H1 (cell line): ENCODE measurements at regions not wholly inside any gene's neighbourhood (a gene's known extent, or its start where the extent isn't known, plus 50 kb on each side); places are given as distances from the start of the nearest gene placed in this dataset.

Experiments used
- ASH2L ChIP-seq: fragments of 200-600, 300-600 bp; sonication (generic); IDR thresholded peaks from one replicate; pipeline ENCODE4 v1.7.1; 2017; ENCODE audit warnings: low read length
- EZH2 ChIP-seq: fragments of 200-600 bp; sonication (generic); IDR thresholded peaks from 2 replicates; pipeline ENCODE4 v1.7.1; 2012; ENCODE audit warnings: low read depth, mild to moderate bottlenecking, moderate library complexity, low read length, inconsistent platforms; ENCODE audit not compliant: severe bottlenecking
- GABPA ChIP-seq: IDR thresholded peaks from 2 replicates; pipeline ENCODE4 v1.6.1; 2011; ENCODE audit warnings: mild to moderate bottlenecking, low read length, moderate library complexity, borderline replicate concordance; ENCODE audit not compliant: insufficient read depth
- HDAC6 ChIP-seq: IDR thresholded peaks from one replicate; pipeline ENCODE4 v1.7.1; 2012; ENCODE audit warnings: low read depth, mild to moderate bottlenecking, inconsistent platforms, low read length, moderate library complexity
- MAFK ChIP-seq: IDR thresholded peaks from 2 replicates; pipeline ENCODE4 v1.6.1; 2012; ENCODE audit warnings: low read depth, mild to moderate bottlenecking, improper control_type of control experiment, low read length
- POLR2A ChIP-seq, 2 experiments: IDR thresholded peaks; 1 replicate in 1 of 2; 2 replicates in 1 of 2; pipeline ENCODE4 v1.6.1; 2011; ENCODE audit warnings: low read depth in 2 of 2, low read length in 2 of 2, mild to moderate bottlenecking in 2 of 2; ENCODE audit errors: control extremely low read depth in 1 of 2
- SP1 ChIP-seq: IDR thresholded peaks from 2 replicates; pipeline ENCODE4 v1.6.1; 2011; ENCODE audit warnings: low read depth, low read length
- SRF ChIP-seq: IDR thresholded peaks from 2 replicates; pipeline ENCODE4 v1.6.1; 2011; ENCODE audit warnings: mild to moderate bottlenecking, low read depth, low read length, moderate library complexity
- TEAD4 ChIP-seq: IDR thresholded peaks from 2 replicates; pipeline ENCODE4 v1.6.1; 2012; ENCODE audit warnings: low read depth, low read length, inconsistent platforms, mixed read lengths
- TF ChIP-seq, protein P1 (sequence below): fragments of 300-600 bp; sonication (generic); IDR thresholded peaks from 2 replicates; pipeline ENCODE4 v1.7.1; 2012; ENCODE audit warnings: low read length, moderate library complexity, mild to moderate bottlenecking, inconsistent platforms; ENCODE audit not compliant: insufficient replicate concordance
- TF ChIP-seq, protein P2 (sequence below): IDR thresholded peaks from 2 replicates; pipeline ENCODE4 v1.6.1; 2011; ENCODE audit warnings: low read length, improper control_type of control experiment

- TF ChIP-seq, protein P1, sequence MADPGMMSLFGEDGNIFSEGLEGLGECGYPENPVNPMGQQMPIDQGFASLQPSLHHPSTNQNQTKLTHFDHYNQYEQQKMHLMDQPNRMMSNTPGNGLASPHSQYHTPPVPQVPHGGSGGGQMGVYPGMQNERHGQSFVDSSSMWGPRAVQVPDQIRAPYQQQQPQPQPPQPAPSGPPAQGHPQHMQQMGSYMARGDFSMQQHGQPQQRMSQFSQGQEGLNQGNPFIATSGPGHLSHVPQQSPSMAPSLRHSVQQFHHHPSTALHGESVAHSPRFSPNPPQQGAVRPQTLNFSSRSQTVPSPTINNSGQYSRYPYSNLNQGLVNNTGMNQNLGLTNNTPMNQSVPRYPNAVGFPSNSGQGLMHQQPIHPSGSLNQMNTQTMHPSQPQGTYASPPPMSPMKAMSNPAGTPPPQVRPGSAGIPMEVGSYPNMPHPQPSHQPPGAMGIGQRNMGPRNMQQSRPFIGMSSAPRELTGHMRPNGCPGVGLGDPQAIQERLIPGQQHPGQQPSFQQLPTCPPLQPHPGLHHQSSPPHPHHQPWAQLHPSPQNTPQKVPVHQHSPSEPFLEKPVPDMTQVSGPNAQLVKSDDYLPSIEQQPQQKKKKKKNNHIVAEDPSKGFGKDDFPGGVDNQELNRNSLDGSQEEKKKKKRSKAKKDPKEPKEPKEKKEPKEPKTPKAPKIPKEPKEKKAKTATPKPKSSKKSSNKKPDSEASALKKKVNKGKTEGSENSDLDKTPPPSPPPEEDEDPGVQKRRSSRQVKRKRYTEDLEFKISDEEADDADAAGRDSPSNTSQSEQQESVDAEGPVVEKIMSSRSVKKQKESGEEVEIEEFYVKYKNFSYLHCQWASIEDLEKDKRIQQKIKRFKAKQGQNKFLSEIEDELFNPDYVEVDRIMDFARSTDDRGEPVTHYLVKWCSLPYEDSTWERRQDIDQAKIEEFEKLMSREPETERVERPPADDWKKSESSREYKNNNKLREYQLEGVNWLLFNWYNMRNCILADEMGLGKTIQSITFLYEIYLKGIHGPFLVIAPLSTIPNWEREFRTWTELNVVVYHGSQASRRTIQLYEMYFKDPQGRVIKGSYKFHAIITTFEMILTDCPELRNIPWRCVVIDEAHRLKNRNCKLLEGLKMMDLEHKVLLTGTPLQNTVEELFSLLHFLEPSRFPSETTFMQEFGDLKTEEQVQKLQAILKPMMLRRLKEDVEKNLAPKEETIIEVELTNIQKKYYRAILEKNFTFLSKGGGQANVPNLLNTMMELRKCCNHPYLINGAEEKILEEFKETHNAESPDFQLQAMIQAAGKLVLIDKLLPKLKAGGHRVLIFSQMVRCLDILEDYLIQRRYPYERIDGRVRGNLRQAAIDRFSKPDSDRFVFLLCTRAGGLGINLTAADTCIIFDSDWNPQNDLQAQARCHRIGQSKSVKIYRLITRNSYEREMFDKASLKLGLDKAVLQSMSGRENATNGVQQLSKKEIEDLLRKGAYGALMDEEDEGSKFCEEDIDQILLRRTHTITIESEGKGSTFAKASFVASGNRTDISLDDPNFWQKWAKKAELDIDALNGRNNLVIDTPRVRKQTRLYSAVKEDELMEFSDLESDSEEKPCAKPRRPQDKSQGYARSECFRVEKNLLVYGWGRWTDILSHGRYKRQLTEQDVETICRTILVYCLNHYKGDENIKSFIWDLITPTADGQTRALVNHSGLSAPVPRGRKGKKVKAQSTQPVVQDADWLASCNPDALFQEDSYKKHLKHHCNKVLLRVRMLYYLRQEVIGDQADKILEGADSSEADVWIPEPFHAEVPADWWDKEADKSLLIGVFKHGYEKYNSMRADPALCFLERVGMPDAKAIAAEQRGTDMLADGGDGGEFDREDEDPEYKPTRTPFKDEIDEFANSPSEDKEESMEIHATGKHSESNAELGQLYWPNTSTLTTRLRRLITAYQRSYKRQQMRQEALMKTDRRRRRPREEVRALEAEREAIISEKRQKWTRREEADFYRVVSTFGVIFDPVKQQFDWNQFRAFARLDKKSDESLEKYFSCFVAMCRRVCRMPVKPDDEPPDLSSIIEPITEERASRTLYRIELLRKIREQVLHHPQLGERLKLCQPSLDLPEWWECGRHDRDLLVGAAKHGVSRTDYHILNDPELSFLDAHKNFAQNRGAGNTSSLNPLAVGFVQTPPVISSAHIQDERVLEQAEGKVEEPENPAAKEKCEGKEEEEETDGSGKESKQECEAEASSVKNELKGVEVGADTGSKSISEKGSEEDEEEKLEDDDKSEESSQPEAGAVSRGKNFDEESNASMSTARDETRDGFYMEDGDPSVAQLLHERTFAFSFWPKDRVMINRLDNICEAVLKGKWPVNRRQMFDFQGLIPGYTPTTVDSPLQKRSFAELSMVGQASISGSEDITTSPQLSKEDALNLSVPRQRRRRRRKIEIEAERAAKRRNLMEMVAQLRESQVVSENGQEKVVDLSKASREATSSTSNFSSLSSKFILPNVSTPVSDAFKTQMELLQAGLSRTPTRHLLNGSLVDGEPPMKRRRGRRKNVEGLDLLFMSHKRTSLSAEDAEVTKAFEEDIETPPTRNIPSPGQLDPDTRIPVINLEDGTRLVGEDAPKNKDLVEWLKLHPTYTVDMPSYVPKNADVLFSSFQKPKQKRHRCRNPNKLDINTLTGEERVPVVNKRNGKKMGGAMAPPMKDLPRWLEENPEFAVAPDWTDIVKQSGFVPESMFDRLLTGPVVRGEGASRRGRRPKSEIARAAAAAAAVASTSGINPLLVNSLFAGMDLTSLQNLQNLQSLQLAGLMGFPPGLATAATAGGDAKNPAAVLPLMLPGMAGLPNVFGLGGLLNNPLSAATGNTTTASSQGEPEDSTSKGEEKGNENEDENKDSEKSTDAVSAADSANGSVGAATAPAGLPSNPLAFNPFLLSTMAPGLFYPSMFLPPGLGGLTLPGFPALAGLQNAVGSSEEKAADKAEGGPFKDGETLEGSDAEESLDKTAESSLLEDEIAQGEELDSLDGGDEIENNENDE = no peak
- TF ChIP-seq ASH2L (no peak), MAFK (no peak), GABPA (no peak), SP1 (no peak), TEAD4 (no peak), POLR2A (IDR thresholded peaks at IDR 0.05; ENCODE audit: control extremely low read depth in 1 of 2, low read depth in 2 of 2, low read length in 2 of 2) (no peak), EZH2 (no peak), SRF (no peak), HDAC6 (no peak)
- TF ChIP-seq, protein P2, sequence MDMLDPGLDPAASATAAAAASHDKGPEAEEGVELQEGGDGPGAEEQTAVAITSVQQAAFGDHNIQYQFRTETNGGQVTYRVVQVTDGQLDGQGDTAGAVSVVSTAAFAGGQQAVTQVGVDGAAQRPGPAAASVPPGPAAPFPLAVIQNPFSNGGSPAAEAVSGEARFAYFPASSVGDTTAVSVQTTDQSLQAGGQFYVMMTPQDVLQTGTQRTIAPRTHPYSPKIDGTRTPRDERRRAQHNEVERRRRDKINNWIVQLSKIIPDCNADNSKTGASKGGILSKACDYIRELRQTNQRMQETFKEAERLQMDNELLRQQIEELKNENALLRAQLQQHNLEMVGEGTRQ = no peak
Observed at GRCh38 chr10:129365767-129366402, 101.2 kb upstream of the MGMT start (continued).
